Activated CD4-positive, alpha-beta memory T cell treated with anti-CD3 and anti-CD28 coated beads, Interleukin-2, amount 10 ng/mL, durations not matched to agents 7 days and 5 days (primary cell): ENCODE measurements at regions not wholly inside any gene's neighbourhood (a gene's known extent, or its start where the extent isn't known, plus 50 kb on each side); places are given as distances from the start of the nearest gene placed in this dataset.

Experiments
- CTCF ChIA-PET: fragments of 350-600 bp; sonication (Branson Sonifier 250); formaldehyde crosslinking; loops from one replicate; lab custom pipeline; 2021; ENCODE audit warnings: antibody characterized with exemption, inconsistent platforms; lab: Charles Lee
- POLR2A ChIA-PET: fragments of 350-600 bp; sonication (Branson Sonifier 250); formaldehyde crosslinking; loops from one replicate; lab custom pipeline; 2021; ENCODE audit warnings: antibody characterized with exemption; lab: Charles Lee
- DNase-seq: peaks from one replicate; pipeline ENCODE4 v3.0.0-alpha.2; 2020
- H3K27ac Mint-ChIP-seq: one replicate; pipeline ENCODE4 v1.8.0; 2021; ENCODE audit warnings: mild to moderate bottlenecking, mixed read lengths
- H3K27me3 Mint-ChIP-seq: one replicate; pipeline ENCODE4 v1.8.0; 2021; ENCODE audit warnings: mixed read lengths
- H3K36me3 Mint-ChIP-seq: one replicate; pipeline ENCODE4 v1.8.0; 2021; ENCODE audit warnings: low read depth, mixed read lengths
- H3K4me1 Mint-ChIP-seq: one replicate; pipeline ENCODE4 v1.8.0; 2021; ENCODE audit warnings: mixed read lengths
- H3K4me3 Mint-ChIP-seq: one replicate; pipeline ENCODE4 v1.8.0; 2021; ENCODE audit warnings: mild to moderate bottlenecking, mixed read lengths
- H3K9me3 Mint-ChIP-seq: one replicate; pipeline ENCODE4 v1.8.0; 2021; ENCODE audit warnings: mixed read lengths

DNA sequence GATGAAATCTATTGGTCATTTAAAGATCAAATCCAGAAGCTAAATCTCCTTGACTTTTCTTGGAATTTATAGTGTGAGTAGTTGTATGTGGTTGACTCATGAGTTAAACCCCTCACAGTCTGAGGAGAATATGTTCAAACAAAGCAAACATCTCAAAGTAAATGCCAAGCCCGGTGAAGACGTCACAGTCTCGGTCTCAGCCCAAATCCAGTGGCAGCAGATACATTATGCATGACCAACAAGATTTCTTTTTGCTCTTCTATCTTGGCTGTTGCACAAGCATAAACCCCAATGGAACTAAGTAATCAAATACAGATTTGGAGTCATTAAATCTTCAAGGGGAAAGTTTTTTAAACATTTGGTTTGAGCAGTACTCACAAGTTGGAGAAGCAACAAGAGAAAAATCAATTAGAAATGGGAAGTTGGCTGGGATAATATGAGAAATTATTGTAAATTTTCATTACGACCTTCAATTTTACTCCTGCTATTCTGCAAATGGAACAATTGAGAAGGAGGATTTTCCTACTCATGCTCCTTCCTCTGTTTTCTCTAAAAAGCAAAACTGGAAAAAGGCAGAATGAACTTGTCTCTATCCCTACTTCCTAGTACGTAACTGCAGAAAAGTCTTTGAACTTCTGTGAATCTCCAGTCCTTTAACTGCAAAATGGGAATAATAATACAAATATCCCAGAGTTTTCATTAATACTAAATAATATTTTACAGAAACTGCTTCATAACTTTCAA is 575.8 kb downstream of the NUF2 start:
- H3K9me3 Mint-ChIP-seq = no peaks in the 10 kb centered on the region
- CTCF ChIA-PET = no interaction called here
- no peak overlapping the region for H3K4me3 Mint-ChIP-seq
- no peaks in the 10 kb centered on the region for H3K4me1 Mint-ChIP-seq
- POLR2A ChIA-PET = no interaction called here
- no peak overlapping the region for H3K27ac Mint-ChIP-seq
- H3K36me3 Mint-ChIP-seq = no peaks in the 10 kb centered on the region
- H3K27me3 Mint-ChIP-seq = no peaks in the 10 kb centered on the region
- DNase-seq = no peak

DNA sequence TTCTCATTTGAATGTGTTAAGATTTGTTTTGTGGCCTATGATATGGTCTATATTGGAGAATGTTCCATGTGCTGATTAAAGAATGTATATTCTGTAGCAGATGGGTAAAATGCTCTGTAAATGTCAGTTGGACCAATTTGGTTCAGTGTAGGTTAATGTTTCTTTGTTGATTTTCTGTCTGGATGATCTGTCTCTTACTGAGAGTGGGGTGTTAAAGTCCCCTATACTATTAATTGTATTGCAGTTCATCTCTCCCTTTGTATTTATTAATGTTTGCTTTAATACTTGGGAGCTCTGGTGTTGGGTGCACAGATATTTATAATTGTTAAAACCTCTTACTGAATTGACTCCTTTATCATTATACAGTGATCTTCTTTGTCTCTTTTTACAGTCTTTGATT is 584.5 kb downstream of the NUF2 start:
- Mint-ChIP-seq H3K27me3 (no peaks in the 10 kb centered on the region), H3K9me3 (peaks cover 11% of the 10 kb centered on the region), H3K36me3 (no peaks in the 10 kb centered on the region), H3K4me3 (no peak overlapping the region), H3K27ac (no peak overlapping the region), H3K4me1 (no peaks in the 10 kb centered on the region)
- POLR2A ChIA-PET = no interaction called here
- DNase-seq = no peak
- CTCF ChIA-PET = no interaction called here

- Mint-ChIP-seq H3K9me3 (peaks cover 14% of the 10 kb centered on the region), H3K4me1 (no peaks in the 10 kb centered on the region), H3K27ac (no peak overlapping the region), H3K27me3 (no peaks in the 10 kb centered on the region), H3K4me3 (no peak overlapping the region), H3K36me3 (no peaks in the 10 kb centered on the region)
- no peak for DNase-seq
- ChIA-PET POLR2A (no interaction called here), CTCF (no interaction called here)
These were observed 590.6 kb downstream of the NUF2 start for GRCh38 chr1:163912170-163912884.

GRCh38 chr1:163914785-163915413 is 593.1 kb downstream of the NUF2 start:
- no peak for DNase-seq
- Mint-ChIP-seq H3K4me3 (no peak overlapping the region), H3K27ac (no peak overlapping the region), H3K9me3 (peaks cover 5% of the 10 kb centered on the region), H3K27me3 (no peaks in the 10 kb centered on the region), H3K4me1 (no peaks in the 10 kb centered on the region), H3K36me3 (no peaks in the 10 kb centered on the region)
- CTCF ChIA-PET = no interaction called here
- POLR2A ChIA-PET = no interaction called here

GRCh38 chr1:163922743-163923201 is 601.0 kb downstream of the NUF2 start:
- ChIA-PET CTCF (no interaction called here), POLR2A (no interaction called here)
- no peaks in the 10 kb centered on the region for H3K4me1 Mint-ChIP-seq
- DNase-seq = no peak
- no peaks in the 10 kb centered on the region for H3K27me3 Mint-ChIP-seq
- no peaks in the 10 kb centered on the region for H3K36me3 Mint-ChIP-seq
- H3K9me3 Mint-ChIP-seq = no peaks in the 10 kb centered on the region
- no peak overlapping the region for H3K4me3 Mint-ChIP-seq
- H3K27ac Mint-ChIP-seq = no peak overlapping the region

DNA sequence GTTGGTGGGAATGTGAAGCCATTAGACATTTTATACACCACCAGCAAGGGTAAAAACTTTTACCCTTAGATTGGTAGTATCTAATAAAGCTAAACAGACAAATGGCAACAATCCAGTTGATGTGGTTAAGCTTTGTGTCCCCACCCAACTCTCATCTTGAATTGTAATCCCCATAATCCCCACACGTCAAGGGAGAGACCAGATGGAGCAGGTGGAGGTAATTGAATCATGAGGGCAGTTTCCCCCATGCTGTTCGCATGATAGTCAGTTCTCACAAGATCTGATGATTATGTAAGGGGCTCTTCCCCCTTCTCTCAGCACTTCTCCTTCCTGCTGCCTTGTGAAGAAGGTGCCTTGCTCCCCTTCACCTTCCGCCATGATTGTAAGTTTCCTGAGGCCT is 602.3 kb downstream of the NUF2 start:
- Mint-ChIP-seq H3K36me3 (no peaks in the 10 kb centered on the region), H3K27me3 (no peaks in the 10 kb centered on the region), H3K9me3 (no peaks in the 10 kb centered on the region), H3K4me1 (no peaks in the 10 kb centered on the region), H3K27ac (no peak overlapping the region), H3K4me3 (no peak overlapping the region)
- ChIA-PET CTCF (no interaction called here), POLR2A (no interaction called here)
- no peak for DNase-seq

DNA sequence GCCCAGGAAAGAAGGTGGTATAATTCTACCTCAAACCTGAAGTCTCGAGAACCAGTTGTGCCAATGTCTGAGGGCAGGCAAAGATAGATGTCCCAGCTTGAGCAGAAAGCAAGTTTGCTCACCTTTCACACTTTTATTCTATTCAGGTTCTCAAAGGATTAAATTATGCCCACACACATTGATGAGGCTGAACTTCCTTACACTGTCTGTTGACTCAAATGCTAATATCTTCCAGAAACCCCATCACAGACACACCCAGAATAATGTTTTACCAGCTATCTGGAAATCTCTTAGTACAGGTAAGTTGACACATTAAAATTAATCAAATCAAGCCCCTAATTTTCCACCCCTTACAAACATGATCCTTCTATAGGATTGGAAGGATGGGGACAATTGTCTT is 605.7 kb downstream of the NUF2 start:
- ChIA-PET POLR2A (no interaction called here), CTCF (no interaction called here)
- H3K4me1 Mint-ChIP-seq = no peaks in the 10 kb centered on the region
- no peak overlapping the region for H3K4me3 Mint-ChIP-seq
- H3K36me3 Mint-ChIP-seq = no peaks in the 10 kb centered on the region
- H3K9me3 Mint-ChIP-seq = peaks cover 6% of the 10 kb centered on the region
- no peaks in the 10 kb centered on the region for H3K27me3 Mint-ChIP-seq
- H3K27ac Mint-ChIP-seq = no peak overlapping the region
- DNase-seq = no peak

- no peak for DNase-seq
- CTCF ChIA-PET = no interaction called here
- H3K4me3 Mint-ChIP-seq = no peak overlapping the region
- H3K9me3 Mint-ChIP-seq = peaks cover 8% of the 10 kb centered on the region
- H3K27ac Mint-ChIP-seq = no peak overlapping the region
- H3K4me1 Mint-ChIP-seq = no peaks in the 10 kb centered on the region
- H3K27me3 Mint-ChIP-seq = no peaks in the 10 kb centered on the region
- POLR2A ChIA-PET = no interaction called here
- H3K36me3 Mint-ChIP-seq = no peaks in the 10 kb centered on the region
These were observed 606.3 kb downstream of the NUF2 start for GRCh38 chr1:163928069-163928468.

DNA sequence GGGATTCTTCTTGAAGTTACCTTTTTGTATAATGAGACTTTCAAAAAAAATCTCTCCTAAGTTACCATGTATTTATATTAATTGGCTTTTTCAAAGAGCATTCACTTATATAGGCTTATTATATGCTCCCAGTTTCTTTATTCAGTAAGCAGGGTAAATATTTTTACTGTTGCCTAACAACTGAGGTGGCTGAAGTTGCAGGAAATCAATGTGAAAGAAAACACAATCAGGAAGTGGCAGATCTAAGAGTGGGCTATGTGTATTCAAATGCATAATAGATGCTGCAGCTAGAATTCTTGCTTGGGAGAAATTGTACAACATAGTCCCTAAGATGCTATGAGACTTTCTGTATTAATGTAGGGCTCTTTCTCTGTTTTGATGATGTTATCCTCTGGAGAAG is 606.9 kb downstream of the NUF2 start:
- Mint-ChIP-seq H3K36me3 (no peaks in the 10 kb centered on the region), H3K9me3 (peaks cover 8% of the 10 kb centered on the region), H3K27me3 (no peaks in the 10 kb centered on the region), H3K4me3 (no peak overlapping the region), H3K27ac (no peak overlapping the region), H3K4me1 (no peaks in the 10 kb centered on the region)
- CTCF ChIA-PET = no interaction called here
- POLR2A ChIA-PET = no interaction called here
- DNase-seq = no peak

DNA sequence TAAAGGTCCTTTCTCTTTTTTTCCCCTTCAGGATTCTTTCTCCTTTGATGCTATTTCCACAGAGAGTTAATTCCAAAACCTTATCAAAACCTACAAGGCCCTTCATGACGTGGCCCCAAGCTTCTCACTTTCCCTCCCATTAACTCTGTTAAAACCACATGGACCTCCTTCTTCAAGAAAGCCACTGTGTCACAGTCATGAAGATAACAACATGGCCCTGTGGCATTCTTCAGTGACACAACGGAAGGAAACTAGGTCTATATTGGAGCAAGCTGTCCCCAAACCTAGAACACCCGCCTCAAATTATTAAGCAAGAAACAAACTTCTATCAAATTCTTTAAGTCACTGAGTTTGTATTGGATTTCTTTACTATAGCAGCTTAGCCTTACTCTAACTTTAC is 611.1 kb downstream of the NUF2 start:
- H3K36me3 Mint-ChIP-seq = no peaks in the 10 kb centered on the region
- ChIA-PET CTCF (no interaction called here), POLR2A (no interaction called here)
- no peaks in the 10 kb centered on the region for H3K27me3 Mint-ChIP-seq
- H3K4me1 Mint-ChIP-seq = no peaks in the 10 kb centered on the region
- H3K4me3 Mint-ChIP-seq = no peak overlapping the region
- H3K27ac Mint-ChIP-seq = no peak overlapping the region
- peaks cover 15% of the 10 kb centered on the region for H3K9me3 Mint-ChIP-seq
- no peak for DNase-seq

DNA sequence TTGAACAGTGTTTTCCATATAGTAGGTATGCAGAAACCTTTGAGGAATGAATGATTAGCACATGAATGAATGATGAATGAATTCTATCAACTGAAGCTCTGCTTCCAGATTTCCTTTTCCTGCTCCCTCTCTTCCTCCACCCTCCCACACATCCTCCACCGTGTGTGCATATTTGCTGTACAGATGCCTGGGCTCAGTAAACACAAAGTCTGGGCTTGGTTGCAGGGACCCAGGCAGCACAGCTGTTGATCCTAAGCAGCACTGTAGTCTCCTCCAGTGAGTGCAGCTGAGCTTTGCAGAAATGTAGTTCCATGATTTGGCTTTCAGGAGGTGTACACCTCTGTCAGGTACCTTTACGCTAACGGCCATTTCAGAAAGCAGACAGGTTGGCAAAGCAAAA is 611.7 kb downstream of the NUF2 start:
- Mint-ChIP-seq H3K27ac (no peak overlapping the region), H3K4me3 (no peak overlapping the region), H3K9me3 (peaks cover 15% of the 10 kb centered on the region), H3K4me1 (no peaks in the 10 kb centered on the region), H3K27me3 (no peaks in the 10 kb centered on the region), H3K36me3 (no peaks in the 10 kb centered on the region)
- ChIA-PET POLR2A (no interaction called here), CTCF (no interaction called here)
- DNase-seq = no peak

DNA sequence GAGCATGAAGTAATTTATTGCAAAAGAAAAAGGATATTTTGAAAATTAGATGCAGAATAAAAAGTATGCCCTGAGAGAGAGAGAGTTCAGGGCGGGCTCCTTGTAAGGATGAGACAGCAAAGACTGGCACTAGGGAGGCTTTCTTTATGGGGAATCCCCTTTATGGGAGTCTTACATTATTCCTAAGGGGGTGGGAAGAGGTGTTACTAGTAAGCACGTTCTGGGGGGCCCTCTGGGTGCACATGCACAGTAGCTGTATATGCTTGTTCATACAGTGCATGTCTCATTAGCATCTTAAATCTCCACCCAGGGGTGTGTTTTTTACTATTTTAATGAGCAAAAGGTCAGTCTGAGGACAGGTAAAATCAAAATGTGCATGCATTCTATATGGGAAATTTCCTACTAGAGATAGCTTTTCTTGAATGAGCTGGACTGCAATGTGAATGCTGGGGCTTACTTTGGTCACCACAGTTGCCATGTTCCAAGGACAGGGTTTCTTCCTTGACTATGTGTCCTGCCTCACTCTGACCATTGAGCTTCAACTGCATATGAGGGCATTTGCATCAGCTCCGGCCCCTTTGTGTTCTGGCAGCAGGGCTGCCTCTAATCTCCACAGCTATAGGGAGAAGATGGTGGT is 614.1 kb downstream of the NUF2 start:
- ChIA-PET POLR2A (no interaction called here), CTCF (no interaction called here)
- H3K27me3 Mint-ChIP-seq = no peaks in the 10 kb centered on the region
- H3K9me3 Mint-ChIP-seq = peaks cover 17% of the 10 kb centered on the region
- no peak for DNase-seq
- no peaks in the 10 kb centered on the region for H3K36me3 Mint-ChIP-seq
- H3K4me3 Mint-ChIP-seq = no peak overlapping the region
- H3K27ac Mint-ChIP-seq = no peak overlapping the region
- H3K4me1 Mint-ChIP-seq = no peaks in the 10 kb centered on the region

GRCh38 chr1:163959622-163960021 is 599.4 kb upstream of the PBX1 start:
- ChIA-PET POLR2A (no interaction called here), CTCF (no interaction called here)
- Mint-ChIP-seq H3K36me3 (no peaks in the 10 kb centered on the region), H3K4me1 (no peaks in the 10 kb centered on the region), H3K27ac (no peak overlapping the region), H3K27me3 (no peaks in the 10 kb centered on the region), H3K4me3 (no peak overlapping the region), H3K9me3 (peaks cover 19% of the 10 kb centered on the region)
- no peak for DNase-seq
